Panc1 (cell line): ENCODE measurements at regions not wholly inside any gene's neighbourhood (a gene's known extent, or its start where the extent isn't known, plus 50 kb on each side); places are given as distances from the start of the nearest gene placed in this dataset.

ENCODE experiments used
- ATAC-seq: fragments of 200-7000 bp; cut with Tn5 transposase; 2 replicates; pipeline ENCODE4 v1.9.1; 2020; ENCODE audit warnings: mild to moderate bottlenecking, moderate library complexity
- BruUV-seq: library from RNA; stranded (reverse); fragments of 400-500 nt; replicated peaks from 2 replicates; lab custom pipeline; 2021; lab: Mats Ljungman, UMichigan
- CTCF ChIA-PET: fragments of 300-600 bp; sonication (Branson Sonifier 250); formaldehyde crosslinking; loops from one replicate; lab custom pipeline; 2022; ENCODE audit warnings: antibody characterized with exemption; lab: Charles Lee
- POLR2A ChIA-PET: fragments of 300-600 bp; sonication (Branson Sonifier 250); formaldehyde crosslinking; loops from one replicate; lab custom pipeline; 2022; ENCODE audit warnings: antibody characterized with exemption; lab: Charles Lee
- DNase-seq: peaks from one replicate; pipeline ENCODE4 v3.0.0-alpha.2; 2010; ENCODE audit warnings: low read depth, low spot score
- H3K27ac ChIP-seq: 2 replicates; pipeline ENCODE4 v1.5.1; 2011; ENCODE audit warnings: mild to moderate bottlenecking, low read length, inconsistent platforms
- H3K27me3 ChIP-seq: fragments of 200-500 bp; sonication (Bioruptor generic); 2 replicates; pipeline ENCODE4 v1.6.0; 2014; ENCODE audit warnings: low read length, inconsistent platforms; ENCODE audit not compliant: control insufficient read depth, insufficient read depth
- H3K36me3 ChIP-seq: fragments of 200-500 bp; sonication (Bioruptor generic); 2 replicates; pipeline ENCODE4 v1.5.1; 2014; ENCODE audit warnings: inconsistent platforms, mild to moderate bottlenecking, low read length, moderate library complexity; ENCODE audit not compliant: control insufficient read depth, insufficient read depth
- H3K4me1 ChIP-seq: 2 replicates; pipeline ENCODE4 v1.5.1; 2011; ENCODE audit warnings: inconsistent platforms, mild to moderate bottlenecking, low read length, moderate library complexity; ENCODE audit not compliant: control insufficient read depth, insufficient read depth
- H3K4me3 ChIP-seq, 2 experiments: 2 replicates each; pipeline ENCODE4 v1.5.1; 2011 to 2012; ENCODE audit warnings: low read depth in 2 of 2, low read length in 2 of 2, mild to moderate bottlenecking in 2 of 2, inconsistent platforms in 1 of 2, moderate library complexity in 1 of 2
- H3K9me3 ChIP-seq: fragments of 200-500 bp; sonication (Bioruptor generic); 2 replicates; pipeline ENCODE4 v1.5.1; 2014; ENCODE audit warnings: low read depth, mild to moderate bottlenecking, inconsistent platforms, low read length, moderate library complexity; ENCODE audit not compliant: control insufficient read depth, insufficient read depth
- POLR2AphosphoS5 ChIP-seq: IDR thresholded peaks from 2 replicates; pipeline ENCODE4 v1.6.1; 2012; ENCODE audit warnings: mild to moderate bottlenecking, low read depth, low read length, moderate library complexity
- REST ChIP-seq, 2 experiments: IDR thresholded peaks; 2 replicates each; pipeline ENCODE4 v1.6.1; 2011 to 2012; ENCODE audit warnings: low read depth in 2 of 2, control low read depth in 1 of 2, low read length in 1 of 2, mild to moderate bottlenecking in 1 of 2, moderate library complexity in 1 of 2; ENCODE audit not compliant: insufficient read depth in 1 of 2
- SIN3A ChIP-seq: IDR thresholded peaks from 2 replicates; pipeline ENCODE4 v1.6.1; 2012; ENCODE audit warnings: low read depth, mild to moderate bottlenecking, low read length, moderate library complexity, borderline replicate concordance; ENCODE audit not compliant: insufficient read depth
- TCF7L2 ChIP-seq: IDR thresholded peaks from 2 replicates; pipeline ENCODE4 v1.6.1; 2011; ENCODE audit warnings: mild to moderate bottlenecking, low read depth, low read length, inconsistent platforms
- in situ Hi-C: cut with HindIII; loops from 2 replicates; pipeline ENCODE4 v1.10.0; 2016; ENCODE audit warnings: low sequenced_read_pairs, low pct_unique_long_range_greater_than_20kb
- intact Hi-C: fragments of 100-400 bp; cut with micrococcal nuclease; formaldehyde crosslinking; loops from one replicate; pipeline ENCODE4 v1.10.0; 2022; ENCODE audit not compliant: unreplicated experiment
- TF ChIP-seq, protein P1 (sequence below): fragments of 450-650 bp; IDR thresholded peaks from 2 replicates; pipeline ENCODE4 v1.5.1; 2017; ENCODE audit warnings: mild to moderate bottlenecking

GRCh38 chr2:191782351-191782750 is 64.5 kb downstream of the CAVIN2 start:
- BruUV-seq, result no TSS peak
- DNase-seq, result no peak
- in situ Hi-C loops (no loop called here), intact Hi-C loops (no loop called here)
- Histone ChIP-seq H3K9me3 (no peaks in the 10 kb centered on the region), H3K4me3 (no peak overlapping the region), H3K4me1 (no peaks in the 10 kb centered on the region), H3K36me3 (no peaks in the 10 kb centered on the region), H3K27me3 (0 out of 2 replicates have a peak, but pooled peaks cover 2% of the 10 kb centered on the region), H3K27ac (no peak overlapping the region)
- ChIA-PET CTCF (no interaction called here), POLR2A (no interaction called here)
- TF ChIP-seq POLR2AphosphoS5 (no peak), SIN3A (no peak), TCF7L2 (no peak)
- TF ChIP-seq, protein P1, sequence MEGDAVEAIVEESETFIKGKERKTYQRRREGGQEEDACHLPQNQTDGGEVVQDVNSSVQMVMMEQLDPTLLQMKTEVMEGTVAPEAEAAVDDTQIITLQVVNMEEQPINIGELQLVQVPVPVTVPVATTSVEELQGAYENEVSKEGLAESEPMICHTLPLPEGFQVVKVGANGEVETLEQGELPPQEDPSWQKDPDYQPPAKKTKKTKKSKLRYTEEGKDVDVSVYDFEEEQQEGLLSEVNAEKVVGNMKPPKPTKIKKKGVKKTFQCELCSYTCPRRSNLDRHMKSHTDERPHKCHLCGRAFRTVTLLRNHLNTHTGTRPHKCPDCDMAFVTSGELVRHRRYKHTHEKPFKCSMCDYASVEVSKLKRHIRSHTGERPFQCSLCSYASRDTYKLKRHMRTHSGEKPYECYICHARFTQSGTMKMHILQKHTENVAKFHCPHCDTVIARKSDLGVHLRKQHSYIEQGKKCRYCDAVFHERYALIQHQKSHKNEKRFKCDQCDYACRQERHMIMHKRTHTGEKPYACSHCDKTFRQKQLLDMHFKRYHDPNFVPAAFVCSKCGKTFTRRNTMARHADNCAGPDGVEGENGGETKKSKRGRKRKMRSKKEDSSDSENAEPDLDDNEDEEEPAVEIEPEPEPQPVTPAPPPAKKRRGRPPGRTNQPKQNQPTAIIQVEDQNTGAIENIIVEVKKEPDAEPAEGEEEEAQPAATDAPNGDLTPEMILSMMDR, result no peak
- ATAC-seq, result no peak

GRCh38 chr2:191783416-191783815 is 63.5 kb downstream of the CAVIN2 start:
- no peak for ATAC-seq
- Histone ChIP-seq H3K36me3 (no peaks in the 10 kb centered on the region), H3K27ac (no peak overlapping the region), H3K27me3 (0 out of 2 replicates have a peak, but pooled peaks cover 2% of the 10 kb centered on the region), H3K9me3 (no peaks in the 10 kb centered on the region), H3K4me3 (no peak overlapping the region), H3K4me1 (no peaks in the 10 kb centered on the region)
- ChIA-PET POLR2A (no interaction called here), CTCF (no interaction called here)
- in situ Hi-C loops (no loop called here), intact Hi-C loops (no loop called here)
- no peak for DNase-seq
- BruUV-seq, result no TSS peak
- TF ChIP-seq, protein P1, result no peak
- TF ChIP-seq REST (IDR thresholded peaks at IDR 0.05; ENCODE audit: insufficient read depth in 1 of 2, low read depth in 2 of 2, low read length in 1 of 2) (no peak), SIN3A (no peak)
